ENCODE measurements at regions not wholly inside any gene's neighbourhood (a gene's known extent, or its start where the extent isn't known, plus 50 kb on each side); places are given as distances from the start of the nearest gene placed in this dataset.

DNA sequence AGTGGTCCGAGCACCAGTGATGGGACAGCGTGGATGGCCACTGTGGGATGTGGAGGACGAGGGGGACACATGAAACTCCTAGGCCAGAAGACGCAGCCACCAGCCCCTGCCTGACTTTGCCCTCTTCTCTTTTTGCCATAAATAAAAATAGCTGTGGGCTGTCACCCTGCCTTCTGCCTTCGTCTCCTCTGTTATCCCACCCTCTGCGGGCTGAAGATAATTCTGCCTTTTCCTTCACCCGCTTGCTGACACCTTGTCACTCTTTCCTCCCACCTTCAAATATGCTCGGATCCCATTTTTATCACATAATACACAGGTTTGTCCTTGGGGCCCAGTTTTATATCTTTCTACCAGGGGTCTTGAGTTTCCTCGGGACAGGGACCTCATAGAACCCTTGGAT lies 87.6 kb upstream of the CIBAR2 start:
- Mint-ChIP-seq H3K9me3 (no peaks in the 10 kb centered on the region), H3K27me3 (ENCODE audit: low read depth in 2 of 2) (no peaks in the 10 kb centered on the region), H3K4me3 (no peak overlapping the region), H3K27ac (no peak overlapping the region), H3K36me3 (no peaks in the 10 kb centered on the region), H3K4me1 (no peaks in the 10 kb centered on the region)
- H3K4me3 ChIP-seq (ENCODE audit: low read length), result no peak overlapping the region
- H3K4me1 ChIP-seq (ENCODE audit: control insufficient read depth, insufficient read depth, low read length), result no peaks in the 10 kb centered on the region
- WGBS (ENCODE audit: insufficient coverage), result 79% methylated on average over 9 of the region's 9 CpGs
- no peak for DNase-seq
- H3K36me3 ChIP-seq (ENCODE audit: control insufficient read depth, insufficient read depth, low read length), result no peaks in the 10 kb centered on the region
- TF ChIP-seq, protein P1, sequence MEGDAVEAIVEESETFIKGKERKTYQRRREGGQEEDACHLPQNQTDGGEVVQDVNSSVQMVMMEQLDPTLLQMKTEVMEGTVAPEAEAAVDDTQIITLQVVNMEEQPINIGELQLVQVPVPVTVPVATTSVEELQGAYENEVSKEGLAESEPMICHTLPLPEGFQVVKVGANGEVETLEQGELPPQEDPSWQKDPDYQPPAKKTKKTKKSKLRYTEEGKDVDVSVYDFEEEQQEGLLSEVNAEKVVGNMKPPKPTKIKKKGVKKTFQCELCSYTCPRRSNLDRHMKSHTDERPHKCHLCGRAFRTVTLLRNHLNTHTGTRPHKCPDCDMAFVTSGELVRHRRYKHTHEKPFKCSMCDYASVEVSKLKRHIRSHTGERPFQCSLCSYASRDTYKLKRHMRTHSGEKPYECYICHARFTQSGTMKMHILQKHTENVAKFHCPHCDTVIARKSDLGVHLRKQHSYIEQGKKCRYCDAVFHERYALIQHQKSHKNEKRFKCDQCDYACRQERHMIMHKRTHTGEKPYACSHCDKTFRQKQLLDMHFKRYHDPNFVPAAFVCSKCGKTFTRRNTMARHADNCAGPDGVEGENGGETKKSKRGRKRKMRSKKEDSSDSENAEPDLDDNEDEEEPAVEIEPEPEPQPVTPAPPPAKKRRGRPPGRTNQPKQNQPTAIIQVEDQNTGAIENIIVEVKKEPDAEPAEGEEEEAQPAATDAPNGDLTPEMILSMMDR (IDR thresholded peaks at IDR 0.05), result no peak
- no peak for ATAC-seq
- no peaks in the 10 kb centered on the region for H3K9me3 ChIP-seq (ENCODE audit: control insufficient read depth, insufficient read depth, low read length)
- intact Hi-C loops (cut with micrococcal nuclease), result no loop called here
- no peaks in the 10 kb centered on the region for H3K27me3 ChIP-seq (ENCODE audit: control insufficient read depth, insufficient read depth, low read length)
- no peak overlapping the region for H3K27ac ChIP-seq (ENCODE audit: low read length)

DNA sequence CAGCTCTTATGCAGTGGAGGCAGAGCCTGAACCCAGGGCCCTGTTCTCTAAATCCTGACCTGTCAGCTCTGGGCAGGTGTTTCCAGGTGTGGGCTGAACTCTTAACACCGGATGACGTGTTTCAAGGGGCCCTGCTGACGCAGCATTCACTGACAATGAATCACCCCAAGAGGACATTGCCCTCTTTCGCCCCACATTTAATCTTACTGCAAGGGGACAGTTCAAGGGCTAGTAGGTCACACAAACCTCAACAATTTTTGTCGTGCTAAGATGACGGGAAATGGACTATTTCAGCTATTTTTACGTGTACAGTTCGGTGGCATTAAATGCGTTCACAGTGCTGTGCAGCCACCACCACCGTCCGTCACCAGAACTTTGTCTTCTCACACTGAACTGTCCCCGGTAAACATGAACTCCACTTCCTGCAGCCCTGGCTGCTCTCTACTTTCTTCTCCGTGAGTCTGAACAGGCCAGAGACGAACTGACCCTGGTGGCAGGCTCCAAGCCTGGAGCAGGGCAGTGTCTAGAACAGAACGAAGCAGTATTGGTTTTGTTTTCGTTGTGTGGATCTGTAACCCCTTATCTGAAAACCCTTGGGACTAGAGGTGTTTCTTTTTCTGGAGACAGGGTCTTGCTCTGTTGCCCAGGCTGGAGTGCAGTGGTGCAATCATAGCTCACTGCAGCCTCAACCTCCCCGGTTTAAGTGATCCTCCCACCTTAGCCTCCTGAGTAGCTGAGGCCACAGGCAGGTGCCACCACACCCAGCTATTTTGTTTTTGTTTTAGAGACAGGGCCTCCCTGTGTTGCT lies 88.4 kb upstream of the CIBAR2 start:
- Mint-ChIP-seq H3K4me3 (no peak overlapping the region), H3K4me1 (no peaks in the 10 kb centered on the region), H3K36me3 (no peaks in the 10 kb centered on the region), H3K9me3 (no peaks in the 10 kb centered on the region), H3K27ac (no peak overlapping the region), H3K27me3 (ENCODE audit: low read depth in 2 of 2) (peaks cover 0 to under 1% of the 10 kb centered on the region in 2 donors)
- intact Hi-C loops (cut with micrococcal nuclease), result no loop called here
- Histone ChIP-seq H3K36me3 (ENCODE audit: control insufficient read depth, insufficient read depth, low read length) (no peaks in the 10 kb centered on the region), H3K9me3 (ENCODE audit: control insufficient read depth, insufficient read depth, low read length) (no peaks in the 10 kb centered on the region), H3K27me3 (ENCODE audit: control insufficient read depth, insufficient read depth, low read length) (no peaks in the 10 kb centered on the region), H3K27ac (ENCODE audit: low read length) (no peak overlapping the region), H3K4me1 (ENCODE audit: control insufficient read depth, insufficient read depth, low read length) (no peaks in the 10 kb centered on the region), H3K4me3 (ENCODE audit: low read length) (no peak overlapping the region)
- DNase-seq, result no peak
- 79% methylated on average over 17 of the region's 17 CpGs for WGBS (ENCODE audit: insufficient coverage)
- TF ChIP-seq, protein P1 (IDR thresholded peaks at IDR 0.05), result no peak
- ATAC-seq, result no peak

DNA sequence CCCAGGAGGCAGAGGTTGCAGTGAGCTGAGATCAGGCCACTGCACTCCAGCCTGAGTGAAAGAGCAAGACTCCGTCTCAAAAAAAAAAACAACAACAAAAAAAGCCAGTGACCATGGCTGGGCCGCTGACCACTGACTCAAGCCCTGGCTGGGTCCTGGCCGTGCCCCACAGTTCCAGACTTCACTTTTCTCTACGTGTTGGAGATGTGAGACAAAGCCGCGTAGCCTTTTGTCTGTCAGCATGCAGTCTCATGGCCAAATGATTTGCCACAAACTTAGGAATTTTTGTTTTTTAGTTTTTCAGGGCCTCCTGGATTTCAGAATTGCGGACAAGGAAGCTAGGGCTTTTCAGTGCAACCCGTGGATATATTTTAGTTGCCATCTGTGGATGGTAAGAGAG lies 89.3 kb upstream of the CIBAR2 start:
- Histone ChIP-seq H3K27me3 (ENCODE audit: control insufficient read depth, insufficient read depth, low read length) (no peaks in the 10 kb centered on the region), H3K4me3 (ENCODE audit: low read length) (no peak overlapping the region), H3K9me3 (ENCODE audit: control insufficient read depth, insufficient read depth, low read length) (no peaks in the 10 kb centered on the region), H3K4me1 (ENCODE audit: control insufficient read depth, insufficient read depth, low read length) (no peaks in the 10 kb centered on the region), H3K27ac (ENCODE audit: low read length) (no peak overlapping the region), H3K36me3 (ENCODE audit: control insufficient read depth, insufficient read depth, low read length) (no peaks in the 10 kb centered on the region)
- Mint-ChIP-seq H3K27me3 (ENCODE audit: low read depth in 2 of 2) (peaks cover 0 to 3% of the 10 kb centered on the region in 2 donors), H3K9me3 (no peaks in the 10 kb centered on the region), H3K4me1 (no peaks in the 10 kb centered on the region), H3K36me3 (no peaks in the 10 kb centered on the region), H3K4me3 (no peak overlapping the region), H3K27ac (no peak overlapping the region)
- intact Hi-C loops (cut with micrococcal nuclease), result no loop called here
- TF ChIP-seq, protein P1 (IDR thresholded peaks at IDR 0.05), result no peak
- DNase-seq (no peak), ATAC-seq (no peak)
- WGBS (ENCODE audit: insufficient coverage), result 85% methylated on average over 8 of the region's 8 CpGs
